HG03460 (cell line): ENCODE measurements at regions not wholly inside any gene's neighbourhood (a gene's known extent, or its start where the extent isn't known, plus 50 kb on each side); places are given as distances from the start of the nearest gene placed in this dataset.
"Not testable (repeated sequence)": the region's sequence is repeated elsewhere in the genome, so short reads cannot be mapped to it uniquely, and the experiment has no call there.

Experiments
- ATAC-seq: cut with Tn5 transposase; IDR thresholded peaks from one replicate; pipeline ENCODE4 v1.9.1; 2021; ENCODE audit not compliant: unreplicated experiment

DNA sequence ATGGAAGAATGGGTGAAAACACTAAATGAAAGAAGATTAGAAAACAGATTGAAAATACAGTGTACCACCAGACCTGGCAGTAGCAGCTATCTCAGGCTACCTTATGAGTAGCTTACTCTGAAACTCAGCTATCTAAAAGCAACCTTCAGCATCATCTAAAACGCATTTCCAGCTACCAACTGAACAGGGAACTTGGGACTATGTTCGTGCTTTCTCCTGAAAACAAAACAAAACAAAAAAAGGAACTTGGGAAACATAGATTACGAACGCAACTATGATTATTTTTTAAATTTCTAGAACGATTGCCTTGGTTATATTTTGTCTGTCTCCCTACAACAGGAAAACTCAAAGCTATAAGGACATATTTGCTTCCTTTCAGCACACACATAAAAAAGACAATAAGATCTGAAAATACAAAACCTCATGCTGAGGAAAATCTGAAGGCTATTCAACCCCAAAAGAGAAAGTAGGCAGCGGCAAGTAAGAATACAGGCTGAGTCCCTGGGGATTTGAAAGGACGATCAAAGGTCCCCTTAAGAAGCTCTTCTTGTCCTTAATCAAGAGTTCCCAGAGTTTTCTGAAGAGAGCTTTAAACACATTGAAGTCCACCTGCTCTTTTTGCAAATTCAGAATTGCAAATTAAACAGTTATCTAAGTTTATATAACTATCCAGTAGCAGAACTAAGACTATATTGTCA is 53.4 kb downstream of the OR2K2 start:
- no peak for ATAC-seq

DNA sequence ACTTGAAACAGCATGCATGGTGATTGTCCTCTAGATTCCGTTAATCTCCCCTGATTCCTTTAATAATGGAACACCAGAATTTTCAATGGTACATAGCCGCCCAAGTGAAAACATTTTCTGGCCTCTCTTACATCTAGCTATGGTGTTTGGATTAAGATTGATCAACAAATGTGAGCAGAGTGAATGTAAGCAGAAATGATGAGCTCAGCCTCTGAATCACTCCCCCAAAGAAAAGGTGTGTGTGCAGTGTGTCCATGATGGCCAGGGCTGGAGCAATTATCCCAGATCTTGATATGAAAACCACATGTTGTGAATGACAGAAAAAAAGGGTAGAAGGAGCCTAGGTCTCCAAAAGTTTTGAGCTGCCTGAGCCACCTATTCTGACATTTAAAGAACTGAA is 55.3 kb downstream of the OR2K2 start:
- no peak for ATAC-seq

DNA sequence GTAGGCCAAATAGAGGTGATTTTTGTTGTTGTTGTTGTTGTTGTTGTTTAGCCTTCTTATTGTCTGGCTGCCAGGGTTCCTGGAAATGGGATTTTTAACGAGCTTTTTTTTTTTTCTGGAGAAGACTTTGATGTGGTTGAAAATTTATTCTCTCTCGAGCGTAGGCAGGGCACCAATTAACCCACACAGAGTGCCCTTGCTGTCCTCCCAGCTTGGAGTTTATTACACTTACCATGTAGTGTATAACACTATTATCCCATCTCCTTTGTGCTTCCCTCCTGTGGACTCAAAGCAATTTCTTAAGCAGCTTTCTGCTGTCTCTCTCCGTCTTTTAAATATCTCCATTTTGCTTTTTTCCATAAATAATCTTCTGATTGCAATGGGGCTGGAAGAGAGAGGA is 57.4 kb downstream of the OR2K2 start:
- no peak for ATAC-seq

DNA sequence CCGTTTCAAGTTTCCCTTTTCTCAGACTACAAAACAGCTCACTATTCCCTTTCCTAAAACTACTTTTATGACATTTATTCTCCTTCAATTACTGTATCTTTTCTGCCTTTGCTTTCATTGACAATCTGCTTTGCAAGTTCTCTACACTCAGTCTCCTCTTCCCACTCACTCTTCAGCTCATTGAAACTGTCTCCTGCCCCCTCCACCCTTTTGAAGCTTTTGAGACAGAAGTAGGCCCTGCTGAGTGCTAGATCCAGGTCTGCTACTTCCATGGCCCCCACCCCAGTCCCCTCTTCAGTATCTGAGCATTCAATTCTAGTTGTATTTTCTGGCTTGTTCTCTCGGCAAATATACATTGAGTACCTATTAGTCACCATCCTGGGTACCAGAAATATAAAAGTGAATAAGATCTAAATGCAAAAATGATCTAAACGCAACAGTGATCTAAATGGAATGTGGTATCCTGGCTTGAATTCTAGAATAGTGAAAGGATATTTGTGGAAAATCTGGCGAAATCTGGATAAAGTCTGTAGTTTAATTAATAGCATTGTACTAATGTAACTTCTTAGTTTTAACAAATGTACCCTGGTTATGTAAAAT is 58.4 kb downstream of the OR2K2 start:
- no peak for ATAC-seq

DNA sequence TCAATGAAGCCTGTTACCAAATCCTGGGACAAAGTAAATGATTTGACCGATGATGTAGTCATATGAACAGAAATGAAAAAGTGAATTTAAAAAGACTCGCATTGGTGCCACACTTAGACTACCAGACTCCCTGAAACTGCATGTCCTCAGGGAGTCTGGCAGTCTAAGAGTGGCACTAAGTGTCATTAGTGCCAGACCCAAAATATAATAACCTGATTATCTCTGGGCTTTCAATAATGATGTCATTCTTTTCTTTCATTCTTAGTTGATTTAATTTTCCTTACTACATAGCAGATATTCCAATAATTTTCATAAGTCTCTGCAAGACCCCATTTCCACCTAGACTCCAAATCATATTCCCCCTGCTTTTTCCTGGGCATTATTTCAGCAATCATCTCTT is 59.0 kb downstream of the OR2K2 start:
- ATAC-seq: no peak

DNA sequence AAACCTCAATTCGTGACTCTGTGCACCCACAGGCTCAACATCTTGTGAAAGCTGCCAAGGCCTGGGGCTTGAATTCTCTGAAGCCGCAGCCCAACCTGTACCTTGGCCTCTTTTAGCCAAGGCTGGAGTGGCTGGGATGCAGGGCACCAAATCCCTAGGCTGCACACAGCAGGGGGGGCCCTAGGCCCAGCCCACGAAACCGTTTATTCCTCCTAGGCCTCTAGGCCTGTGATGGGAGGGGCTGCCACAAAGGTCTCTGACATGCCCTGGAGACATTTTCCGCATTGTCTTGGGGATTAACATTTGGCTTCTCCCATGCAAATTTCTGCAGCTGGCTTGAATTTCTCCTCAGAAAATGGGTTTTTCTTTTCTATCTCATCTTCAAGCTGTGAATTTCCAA is 64.0 kb downstream of the OR2K2 start:
- not testable (repeated sequence) for ATAC-seq

DNA sequence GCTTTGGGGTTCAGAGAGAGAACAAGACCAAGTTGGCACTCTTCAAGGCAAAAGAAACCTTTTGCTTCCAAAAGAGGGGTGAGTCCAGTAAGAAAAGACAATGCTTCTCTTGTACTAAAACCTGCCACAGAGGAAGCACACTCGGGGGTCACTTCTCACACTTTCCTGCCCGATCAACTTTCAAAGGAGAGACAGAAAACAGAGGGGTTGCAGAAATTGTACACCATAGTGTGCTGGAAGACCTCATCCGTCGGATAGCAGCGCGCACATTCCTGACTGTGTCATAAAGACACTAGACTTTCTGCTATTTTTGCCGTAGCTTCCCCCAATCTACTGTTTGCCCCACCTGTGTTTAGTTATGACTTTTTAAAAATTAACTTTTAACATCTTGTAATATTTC is 66.9 kb downstream of the OR2K2 start:
- no peak for ATAC-seq

DNA sequence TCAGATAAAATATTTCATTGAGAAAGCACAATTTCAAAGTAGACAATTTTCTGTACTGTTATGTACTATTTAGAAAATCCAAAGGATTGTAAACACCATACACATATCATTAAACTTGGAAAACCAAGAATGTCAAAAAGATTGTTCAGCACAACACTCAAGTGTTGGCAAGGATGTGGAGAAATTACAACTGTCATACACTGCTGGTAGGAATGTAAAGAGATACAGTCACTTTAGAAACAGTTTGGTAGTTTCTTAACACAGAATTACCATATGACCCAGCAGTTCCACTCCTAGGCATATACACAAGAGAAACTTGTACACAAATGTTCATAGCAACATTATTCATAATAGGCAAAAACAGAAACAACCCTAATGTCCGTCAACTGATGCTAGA is 71.2 kb downstream of the OR2K2 start:
- no peak for ATAC-seq

DNA sequence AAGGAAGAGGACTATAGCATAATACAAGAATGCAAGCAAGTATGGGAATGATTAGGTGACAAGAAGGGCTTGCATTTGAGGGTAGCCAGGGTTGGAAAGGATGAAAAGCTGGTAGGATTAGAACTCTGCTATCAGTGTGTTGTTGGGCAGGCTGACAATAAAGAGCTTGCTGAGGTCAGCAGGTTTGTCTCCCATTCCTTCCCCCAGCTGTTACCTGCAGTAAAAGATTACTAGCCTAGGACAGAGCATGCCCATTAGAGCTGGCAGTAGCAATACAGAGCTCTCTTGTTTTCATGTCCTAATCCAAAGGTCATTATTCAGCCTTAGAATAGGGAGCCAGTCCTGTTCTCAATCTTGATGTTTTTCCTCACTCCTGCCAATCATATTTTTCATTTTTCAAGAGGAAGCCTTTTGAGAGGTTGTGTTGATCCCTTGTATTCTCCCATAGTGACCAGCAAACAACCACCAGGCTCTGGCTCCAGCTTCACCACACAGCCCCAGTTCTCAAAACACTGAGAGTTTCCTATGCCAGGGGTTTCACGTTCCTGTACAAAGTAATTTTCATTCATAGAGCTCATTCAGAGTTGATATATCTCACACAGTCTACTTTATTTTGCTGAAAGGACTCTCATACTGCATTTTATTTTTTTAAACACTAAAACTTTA is 71.7 kb downstream of the OR2K2 start:
- ATAC-seq: no peak

DNA sequence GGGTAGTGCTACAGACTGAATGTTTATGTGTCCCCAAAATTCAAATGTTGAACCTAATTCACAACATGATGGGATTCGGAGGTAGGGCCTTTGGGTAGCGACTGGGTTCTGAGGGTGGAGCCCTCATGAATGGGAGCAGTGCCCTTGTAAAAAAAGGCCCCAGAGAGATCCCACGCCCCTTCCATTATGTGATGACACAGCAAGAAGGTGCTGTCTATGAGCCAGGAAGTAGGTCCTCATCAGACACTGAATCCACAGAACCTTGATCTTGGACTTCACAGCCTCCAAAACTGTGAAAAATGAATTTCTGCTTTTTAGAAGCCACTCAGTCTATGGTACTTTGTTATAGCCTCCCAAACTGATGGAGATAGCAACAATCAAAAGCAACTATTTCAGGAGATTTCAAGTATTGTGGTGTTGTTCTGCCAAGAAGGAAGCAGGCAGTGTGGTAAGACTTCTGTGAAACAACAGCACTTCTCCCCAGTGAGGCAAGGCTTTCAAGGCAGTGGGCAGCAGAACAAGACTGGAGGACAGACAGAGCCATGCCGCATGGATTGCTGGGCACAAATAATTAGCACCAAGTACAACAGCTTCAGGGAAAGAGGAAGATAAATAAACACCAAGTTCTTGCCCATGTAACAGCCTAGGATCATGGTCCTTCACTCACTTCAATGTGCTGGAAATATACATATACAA is 76.1 kb downstream of the OR2K2 start:
- no peak for ATAC-seq

DNA sequence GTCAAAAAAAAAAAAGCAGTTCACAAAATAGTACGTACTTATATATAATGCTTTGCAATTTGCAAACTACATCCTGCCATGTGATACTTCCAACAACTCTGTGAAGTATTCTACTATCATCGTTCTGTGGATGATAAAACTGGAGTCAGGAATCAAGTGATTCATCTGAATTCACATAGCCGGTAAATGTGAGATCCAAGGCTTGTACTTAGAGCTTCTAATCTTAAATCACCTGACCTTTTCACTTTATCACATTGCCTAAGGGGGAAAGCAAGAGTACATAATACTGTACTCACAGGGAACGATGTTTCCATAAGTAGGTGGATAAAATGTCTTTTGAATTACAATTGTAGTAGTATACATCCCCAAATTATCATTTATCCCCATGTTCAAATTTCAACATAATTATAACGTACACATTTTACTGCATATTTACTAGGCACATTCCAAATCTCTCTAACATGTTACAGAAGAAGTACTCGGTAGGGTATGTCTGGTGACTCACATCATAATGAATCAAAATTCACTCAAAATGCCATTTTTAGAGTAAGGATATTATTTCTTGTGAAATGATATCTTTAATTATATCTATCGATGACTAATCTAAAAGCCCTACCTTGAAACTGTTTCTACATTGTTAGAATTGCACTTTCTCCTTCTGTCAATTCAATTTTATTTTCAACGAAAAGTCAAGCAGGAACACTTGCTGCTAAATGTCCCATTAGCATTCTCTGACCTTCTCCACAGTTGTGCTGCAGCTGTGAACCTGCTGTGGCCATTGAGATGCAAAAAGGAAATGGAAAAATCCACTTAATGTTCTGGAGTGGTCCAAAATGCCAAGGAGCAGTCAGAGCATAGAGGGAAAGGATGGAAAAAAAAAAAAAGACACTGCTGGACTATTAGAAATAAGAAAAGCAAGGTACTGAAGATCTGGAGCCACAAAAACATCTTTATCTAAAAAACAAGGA is 78.9 kb downstream of the OR2K2 start:
- ATAC-seq: no peak

DNA sequence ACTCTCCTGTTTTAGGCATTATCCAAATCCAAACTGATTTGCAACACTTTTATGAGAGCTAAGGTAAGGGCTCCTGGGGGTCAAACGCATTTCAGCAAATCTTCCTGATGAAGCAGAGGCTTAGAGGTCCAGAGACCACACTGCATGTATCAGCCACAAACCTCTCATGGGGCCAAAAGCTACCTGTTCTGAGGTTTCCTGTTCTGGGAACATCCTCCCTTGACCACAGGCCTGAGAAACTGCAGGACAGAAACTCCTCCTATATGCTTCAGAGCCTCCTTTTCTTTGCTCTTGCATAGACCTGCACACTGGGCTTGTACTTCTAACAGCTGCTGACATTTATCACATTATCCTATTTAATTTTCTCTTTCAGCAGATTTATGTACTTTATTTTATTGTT is 92.6 kb downstream of the OR2K2 start:
- ATAC-seq: no peak

DNA sequence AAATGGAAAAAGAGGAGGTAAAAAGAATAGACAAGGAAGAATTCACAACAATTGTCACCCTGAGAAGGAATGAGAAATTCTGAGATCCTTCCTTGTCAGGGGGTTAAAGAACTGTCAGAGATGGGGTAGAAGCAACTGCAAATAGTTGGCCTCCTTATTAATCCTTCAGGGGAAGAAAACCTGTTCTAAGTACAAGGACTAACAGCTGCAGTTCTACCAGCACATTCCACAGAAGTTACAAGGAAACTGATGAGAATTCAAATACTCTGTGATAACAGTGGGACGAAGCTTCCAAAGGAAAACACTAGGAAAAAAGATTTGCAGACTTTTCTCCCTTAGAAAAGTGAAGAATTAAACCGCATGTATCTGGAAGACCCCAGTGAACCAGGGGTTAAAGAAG is 93.7 kb downstream of the OR2K2 start:
- ATAC-seq: no peak

DNA sequence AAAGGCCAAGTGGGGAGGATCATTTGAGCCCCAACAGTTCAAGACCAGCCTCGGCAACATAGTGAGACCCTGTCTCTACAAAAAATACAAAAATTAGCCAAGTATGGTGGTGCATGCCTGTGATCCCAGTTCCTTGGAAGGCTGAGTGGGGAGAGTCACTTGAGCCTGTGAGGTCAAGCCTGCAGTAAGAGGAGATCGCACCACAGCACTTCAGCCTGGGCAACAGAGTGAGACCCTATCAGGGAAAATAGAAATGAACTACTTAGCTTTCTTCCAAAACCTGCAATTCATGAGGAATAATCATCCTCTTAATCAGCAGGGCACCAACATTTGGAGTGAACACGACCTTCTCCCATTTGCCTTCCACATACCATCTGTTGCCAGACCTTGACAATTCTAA is 96.1 kb downstream of the OR2K2 start:
- no peak for ATAC-seq

DNA sequence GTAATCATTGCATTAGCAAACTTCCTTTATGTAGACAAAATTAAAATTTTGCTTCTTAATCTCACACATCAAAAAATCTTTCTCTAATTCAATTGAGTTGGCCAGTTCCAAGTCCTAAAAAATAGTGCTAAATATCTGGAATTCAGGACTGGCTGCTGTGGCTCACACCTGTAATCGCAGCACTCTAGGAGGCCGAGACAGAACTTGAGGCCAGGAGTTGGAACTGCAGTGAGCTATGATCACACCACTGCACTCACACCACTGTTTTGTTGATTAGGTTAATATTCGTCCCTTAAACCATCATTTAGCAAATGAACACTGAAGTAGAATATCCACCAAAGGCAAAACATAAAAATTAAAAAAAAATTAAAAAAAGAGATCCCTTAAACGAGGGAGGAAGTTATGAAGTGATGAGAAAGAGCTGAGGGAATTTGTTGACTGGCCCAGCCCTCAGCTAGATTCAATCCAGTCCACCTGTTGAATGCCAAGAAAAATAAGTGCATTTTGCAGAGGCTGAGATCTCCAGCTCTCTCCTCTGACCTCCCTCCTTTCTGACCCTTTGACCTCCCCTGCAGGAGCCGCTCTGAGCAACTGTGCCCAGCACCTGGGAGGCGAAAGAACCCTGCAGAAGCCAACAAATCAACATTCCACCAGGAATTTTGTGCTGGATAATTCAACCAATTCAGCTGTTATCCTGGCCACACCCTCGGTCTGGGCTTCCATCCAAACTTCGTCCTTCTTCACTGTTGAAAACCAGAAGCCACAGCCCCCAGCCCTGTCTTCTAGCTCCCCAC is 96.8 kb downstream of the OR2K2 start:
- ATAC-seq: no peak

DNA sequence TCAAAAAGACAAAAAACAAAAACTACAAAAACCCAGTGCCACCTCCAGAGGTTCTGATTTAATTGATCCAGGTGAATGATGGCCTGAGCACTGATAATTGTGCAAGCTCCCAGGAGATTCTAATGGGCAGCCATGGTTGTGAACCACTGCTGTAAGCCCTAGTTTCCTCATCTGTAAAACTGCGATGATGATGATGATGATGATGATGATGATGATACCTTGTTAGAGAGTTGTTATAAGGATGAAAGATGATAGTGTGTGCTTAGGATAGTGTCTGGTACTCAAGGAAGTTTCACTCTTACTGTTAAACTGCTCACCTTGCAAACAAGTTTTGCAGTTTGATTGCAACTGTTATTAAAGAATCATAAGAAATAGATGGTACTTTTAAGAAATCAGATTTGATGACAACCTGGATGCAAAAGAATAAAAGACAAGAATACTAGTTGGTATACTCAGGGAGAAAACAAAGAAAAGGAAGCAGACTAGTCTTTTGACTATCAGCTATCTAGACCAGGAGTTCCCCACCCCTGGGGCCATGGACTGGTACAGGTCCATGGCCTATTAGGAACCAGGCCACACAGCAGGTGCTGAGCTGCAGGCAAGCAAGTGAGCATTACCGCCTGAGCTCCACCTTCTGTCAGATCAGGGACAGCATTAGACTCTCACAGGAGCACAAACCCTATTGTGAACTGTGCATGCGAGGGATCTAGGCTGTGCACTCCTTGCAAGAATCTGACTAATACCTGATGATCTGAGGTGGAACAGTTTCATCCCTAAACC is 98.0 kb downstream of the OR2K2 start:
- ATAC-seq: no peak

DNA sequence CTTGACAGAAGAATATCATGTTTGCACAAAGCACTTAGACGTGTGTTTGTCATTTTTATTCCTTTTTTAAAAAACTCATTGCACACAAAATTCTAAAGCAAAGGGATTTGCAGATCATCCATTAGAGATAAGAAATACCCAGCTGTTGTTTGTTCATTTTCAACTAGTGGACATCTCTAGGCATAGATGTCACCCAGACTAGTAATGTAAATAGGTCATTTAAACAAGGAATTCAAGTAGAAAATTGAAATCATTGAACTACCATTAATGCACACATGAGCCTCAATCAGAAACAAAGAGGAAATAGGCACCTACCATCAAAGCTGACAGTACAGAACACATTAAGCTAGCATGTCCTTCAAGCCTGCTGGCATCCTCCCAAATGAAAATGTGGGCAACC is 107.3 kb downstream of the OR2K2 start:
- ATAC-seq: no peak

DNA sequence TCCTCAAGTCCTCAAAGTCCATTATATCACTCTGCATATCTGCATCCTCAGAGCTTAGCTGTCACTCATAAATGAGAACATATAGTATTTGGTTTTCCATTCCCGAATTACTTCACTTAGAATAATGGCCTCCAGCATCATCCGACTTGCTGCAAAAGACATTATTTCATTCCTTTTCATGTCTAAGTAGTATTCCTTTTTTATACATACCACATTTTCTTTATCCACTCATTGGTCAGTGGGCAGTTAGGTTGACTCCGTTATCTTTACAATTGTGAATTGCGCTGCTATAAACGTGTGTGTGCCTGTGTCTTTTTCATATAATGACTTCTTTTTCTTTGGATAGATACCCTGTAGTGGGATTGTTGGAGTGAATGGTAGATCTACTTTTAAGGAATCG is 117.2 kb downstream of the OR2K2 start:
- ATAC-seq: no peak

DNA sequence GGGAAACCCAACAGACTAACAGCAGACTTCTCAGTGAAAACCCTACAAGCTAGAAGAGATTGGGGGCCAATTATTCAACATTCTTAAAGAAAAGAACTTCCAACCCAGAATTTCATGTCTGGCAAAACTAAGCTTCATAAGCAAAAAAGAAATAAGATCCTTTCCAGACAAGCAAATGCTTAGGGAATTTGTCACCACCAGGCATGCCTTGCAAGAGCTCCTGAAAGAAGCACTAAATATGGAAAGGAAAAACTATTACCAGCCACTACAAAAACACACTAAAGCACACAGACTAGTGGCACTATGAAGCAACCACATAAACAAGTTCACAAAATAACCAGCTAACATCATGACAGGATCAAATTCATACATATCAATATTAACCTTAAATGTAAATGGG is 131.1 kb downstream of the OR2K2 start:
- ATAC-seq: no peak
